ENCODE measurements at regions not wholly inside any gene's neighbourhood (a gene's known extent, or its start where the extent isn't known, plus 50 kb on each side); places are given as distances from the start of the nearest gene placed in this dataset.

- Histone ChIP-seq H3K4me1 (ENCODE audit: control insufficient read depth, insufficient read depth, low read length) (no peaks in the 10 kb centered on the region), H2BK120ac (ENCODE audit: low read depth, low read length) (no peak overlapping the region), H3K56ac (ENCODE audit: extremely low read depth, insufficient read depth, low read length) (no peak overlapping the region), H3K9me3 (ENCODE audit: control insufficient read depth, insufficient read depth, low read length) (no peaks in the 10 kb centered on the region; the same call in none of the 2 replicates), H2AK5ac (ENCODE audit: low read depth, low read length) (no peak overlapping the region), H3K36me3 (ENCODE audit: control insufficient read depth, insufficient read depth, low read length) (no peaks in the 10 kb centered on the region), H3K23ac (ENCODE audit: low read depth, low read length) (no peak overlapping the region), H4K20me1 (ENCODE audit: insufficient read depth, low read length) (no peaks in the 10 kb centered on the region), H4K5ac (ENCODE audit: low read depth, low read length) (no peak overlapping the region), H3K18ac (ENCODE audit: low read depth, low read length) (no peak overlapping the region), H2BK20ac (ENCODE audit: low read depth, low read length) (no peak overlapping the region), H2AFZ (replicated peaks; ENCODE audit: low read length, poor library complexity) (no peak overlapping the region), H3K79me1 (ENCODE audit: low read depth in 1 of 2, low read length in 2 of 2) (no peaks in the 10 kb centered on the region), H3K9ac (ENCODE audit: low read depth, low read length) (no peak overlapping the region), H3K27me3 (ENCODE audit: control insufficient read depth, insufficient read depth, low read length) (no peaks in the 10 kb centered on the region), H3K4me3 (ENCODE audit: insufficient read depth, low read depth, low read length) (no peak overlapping the region), H4K91ac (ENCODE audit: insufficient read depth, low read depth, low read length) (no peak overlapping the region), H2AK9ac (replicated peaks; ENCODE audit: low read depth, low read length, poor library complexity) (no peak overlapping the region), H2BK5ac (ENCODE audit: low read depth, low read length, poor library complexity, severe bottlenecking) (no peak overlapping the region), H3K4ac (ENCODE audit: low read depth, low read length) (no peak overlapping the region), H3K9me1 (ENCODE audit: insufficient read depth, low read length) (no peaks in the 10 kb centered on the region), H4K8ac (ENCODE audit: low read depth in 2 of 2, low read length in 2 of 2) (no peak overlapping the region), H3K14ac (replicated peaks; ENCODE audit: low read depth, low read length) (no peak overlapping the region), H3K27ac (ENCODE audit: insufficient read depth, low read length) (no peak overlapping the region), H3K4me2 (ENCODE audit: low read depth, low read length) (no peak overlapping the region), H2BK15ac (ENCODE audit: low read depth, low read length) (no peak overlapping the region)
- intact Hi-C loops (cut with micrococcal nuclease) (no loop called here), dilution Hi-C loops (cut with HindIII; ENCODE audit: low sequenced_read_pairs, unreplicated experiment) (no loop called here), in situ Hi-C loops (cut with MboI; ENCODE audit: low sequenced_read_pairs) (no loop called here)
- no TSS peak for BruUV-seq (replicated peaks)
- no CpG with 5 or more reads among the region's 1 CpG for WGBS, 2 experiments (ENCODE audit: extremely low coverage in 2 of 2, insufficient read length in 1 of 2)
- ATAC-seq (ENCODE audit: low read depth) (no peak), DNase-seq (no peak)
- ChIA-PET CTCF (no interaction called here), POLR2A (ENCODE audit: unreplicated experiment) (no interaction called here)
- TF ChIP-seq SMC3 (IDR thresholded peaks at IDR 0.05; ENCODE audit: low read depth, low read length) (no peak), RAD21 (IDR thresholded peaks at IDR 0.05; ENCODE audit: low read length) (no peak), ELK1 (IDR thresholded peaks at IDR 0.05; ENCODE audit: borderline replicate concordance, low read depth, low read length) (no peak), MXI1 (IDR thresholded peaks at IDR 0.05; ENCODE audit: borderline replicate concordance, low read depth, low read length) (no peak), RCOR1 (IDR thresholded peaks at IDR 0.05; ENCODE audit: insufficient replicate concordance, low read length) (no peak), CHD1 (IDR thresholded peaks at IDR 0.05; ENCODE audit: low read depth, low read length) (no peak), BHLHE40 (IDR thresholded peaks at IDR 0.05; ENCODE audit: low read depth, low read length) (no peak), MAFK (IDR thresholded peaks at IDR 0.05; ENCODE audit: low read depth, low read length) (no peak), MAZ (IDR thresholded peaks at IDR 0.05; ENCODE audit: borderline replicate concordance, low read depth, low read length) (no peak), RFX5 (IDR thresholded peaks at IDR 0.05; ENCODE audit: low read depth, low read length) (no peak), USF2 (IDR thresholded peaks at IDR 0.05; ENCODE audit: low read depth, low read length) (no peak), NFE2L2 (IDR thresholded peaks at IDR 0.05; ENCODE audit: low read depth, low read length) (no peak), POLR2A (IDR thresholded peaks at IDR 0.05; ENCODE audit: low read depth, low read length) (no peak), CEBPB (IDR thresholded peaks at IDR 0.05; ENCODE audit: low read depth, low read length) (no peak), FOS (IDR thresholded peaks at IDR 0.05; ENCODE audit: low read depth, low read length) (no peak)
- TF ChIP-seq, protein P1, sequence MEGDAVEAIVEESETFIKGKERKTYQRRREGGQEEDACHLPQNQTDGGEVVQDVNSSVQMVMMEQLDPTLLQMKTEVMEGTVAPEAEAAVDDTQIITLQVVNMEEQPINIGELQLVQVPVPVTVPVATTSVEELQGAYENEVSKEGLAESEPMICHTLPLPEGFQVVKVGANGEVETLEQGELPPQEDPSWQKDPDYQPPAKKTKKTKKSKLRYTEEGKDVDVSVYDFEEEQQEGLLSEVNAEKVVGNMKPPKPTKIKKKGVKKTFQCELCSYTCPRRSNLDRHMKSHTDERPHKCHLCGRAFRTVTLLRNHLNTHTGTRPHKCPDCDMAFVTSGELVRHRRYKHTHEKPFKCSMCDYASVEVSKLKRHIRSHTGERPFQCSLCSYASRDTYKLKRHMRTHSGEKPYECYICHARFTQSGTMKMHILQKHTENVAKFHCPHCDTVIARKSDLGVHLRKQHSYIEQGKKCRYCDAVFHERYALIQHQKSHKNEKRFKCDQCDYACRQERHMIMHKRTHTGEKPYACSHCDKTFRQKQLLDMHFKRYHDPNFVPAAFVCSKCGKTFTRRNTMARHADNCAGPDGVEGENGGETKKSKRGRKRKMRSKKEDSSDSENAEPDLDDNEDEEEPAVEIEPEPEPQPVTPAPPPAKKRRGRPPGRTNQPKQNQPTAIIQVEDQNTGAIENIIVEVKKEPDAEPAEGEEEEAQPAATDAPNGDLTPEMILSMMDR (conservative IDR thresholded peaks at IDR 0.05; ENCODE audit: low read depth, low read length): no peak
These were observed 772.2 kb upstream of the NOVA1 start for GRCh38 chr14:27370074-27370473.

All from IMR-90 (cell line).